Stimulated activated CD4-positive, alpha-beta T cell treated with anti-CD3 and anti-CD28 coated beads, Interleukin-12 subunit alpha, Interleukin-12 subunit beta, amount 100 ng/mL, for 48 hours (primary cell): ENCODE measurements at regions not wholly inside any gene's neighbourhood (a gene's known extent, or its start where the extent isn't known, plus 50 kb on each side); places are given as distances from the start of the nearest gene placed in this dataset.
"Not testable (repeated sequence)": the region's sequence is repeated elsewhere in the genome, so short reads cannot be mapped to it uniquely, and the experiment has no call there.

Experiments
- DNase-seq, 3 donors: peaks; one replicate each; pipeline ENCODE4 v3.0.0-alpha.2; 2020; ENCODE audit warnings: low read depth in 2 of 3, low spot score in 1 of 3

DNA sequence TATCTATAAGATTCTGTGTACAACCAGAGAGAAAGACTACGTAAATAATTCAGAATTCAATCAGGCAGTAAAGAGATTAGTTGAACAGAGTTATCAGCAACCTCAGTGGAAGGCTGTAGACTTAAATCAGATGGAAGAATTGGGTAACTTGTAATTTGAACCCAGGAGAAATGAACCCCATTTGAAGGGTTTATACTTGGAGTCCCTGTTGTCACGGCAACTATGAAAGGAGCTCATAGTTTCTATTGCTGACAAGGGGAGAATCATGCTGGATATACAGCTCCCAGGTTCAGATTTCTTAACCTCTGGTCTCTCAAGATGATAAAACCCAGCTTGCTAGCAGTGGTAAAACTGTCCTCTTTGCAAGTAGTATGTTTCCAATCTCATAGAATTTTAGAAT, 54.4 kb upstream of the BMP4 start:
- no peak for DNase-seq

DNA sequence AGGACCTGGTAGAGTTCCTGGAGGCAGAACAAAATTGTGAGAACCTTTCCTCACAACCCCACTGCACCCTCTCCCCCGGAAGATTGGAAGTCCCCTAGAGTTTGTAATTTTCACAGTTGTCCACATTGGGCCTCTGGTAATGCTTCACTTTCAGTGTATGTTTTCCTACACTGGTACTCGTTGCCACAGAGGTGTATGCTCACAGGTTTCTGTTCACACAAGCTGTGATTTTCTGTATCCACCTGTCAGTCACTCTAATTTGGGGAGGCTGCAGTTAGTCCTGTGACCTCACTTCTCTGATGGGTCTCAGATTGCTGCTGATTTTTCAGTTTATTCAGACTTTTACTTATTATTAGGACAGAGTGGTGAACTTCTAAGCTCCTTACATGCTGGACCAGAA, 66.4 kb upstream of the BMP4 start:
- no peak for DNase-seq

DNA sequence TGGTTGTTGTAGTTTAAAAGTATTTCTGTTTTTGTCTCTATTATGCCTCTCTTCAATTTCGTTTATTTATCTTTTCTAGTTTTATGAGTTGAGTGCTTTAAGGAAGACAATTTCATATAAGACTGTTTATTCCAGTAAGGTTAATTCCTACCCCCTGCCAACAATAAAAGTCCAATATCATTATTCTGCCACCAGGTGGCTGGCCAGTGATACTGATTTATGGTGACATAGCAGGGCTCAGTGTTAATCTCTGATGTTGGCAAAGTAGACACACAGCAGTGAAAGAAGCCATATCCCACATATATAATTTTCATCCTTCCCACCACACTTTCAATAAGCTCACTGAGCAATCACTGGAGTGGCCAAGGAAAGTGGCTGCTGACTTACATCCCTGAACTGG, 69.0 kb upstream of the BMP4 start:
- no peak for DNase-seq

DNA sequence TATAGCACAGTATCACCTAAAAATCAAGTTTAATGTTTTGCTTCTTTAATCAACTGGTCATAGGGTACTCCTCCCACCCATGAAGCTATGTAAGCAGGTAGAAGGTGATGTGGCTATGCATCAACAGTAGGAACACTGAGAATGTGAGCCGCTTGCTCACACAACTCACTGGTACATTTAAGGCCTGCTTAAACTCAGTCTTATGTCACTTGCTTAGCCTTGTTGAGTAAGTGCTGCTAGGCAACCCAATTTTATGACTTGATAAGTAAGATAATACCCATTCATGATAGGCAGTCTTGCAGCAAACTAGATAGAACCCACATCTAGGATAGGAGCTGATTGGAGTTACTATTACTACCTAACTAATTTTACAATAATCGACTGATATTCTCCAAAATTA, 70.0 kb upstream of the BMP4 start:
- DNase-seq: no peak

DNA sequence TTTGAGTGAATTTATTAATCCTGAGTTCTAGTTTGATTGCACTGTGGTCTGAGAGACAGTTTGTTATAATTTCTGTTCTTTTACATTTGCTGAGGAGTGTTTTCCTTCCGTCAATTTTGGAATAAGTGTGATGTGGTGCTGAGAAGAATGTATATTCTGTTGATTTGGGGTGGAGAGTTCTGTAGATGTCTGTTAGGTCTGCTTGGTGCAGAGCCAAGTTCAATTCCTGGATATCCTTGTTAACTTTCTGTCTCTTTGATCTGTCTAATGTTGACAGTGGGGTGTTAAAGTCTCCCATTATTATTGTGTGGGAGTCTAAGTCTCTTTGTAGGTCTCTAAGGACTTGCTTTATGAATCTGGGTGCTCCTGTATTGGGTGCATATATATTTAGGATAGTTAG, 74.4 kb upstream of the BMP4 start:
- not testable (repeated sequence) for DNase-seq

DNA sequence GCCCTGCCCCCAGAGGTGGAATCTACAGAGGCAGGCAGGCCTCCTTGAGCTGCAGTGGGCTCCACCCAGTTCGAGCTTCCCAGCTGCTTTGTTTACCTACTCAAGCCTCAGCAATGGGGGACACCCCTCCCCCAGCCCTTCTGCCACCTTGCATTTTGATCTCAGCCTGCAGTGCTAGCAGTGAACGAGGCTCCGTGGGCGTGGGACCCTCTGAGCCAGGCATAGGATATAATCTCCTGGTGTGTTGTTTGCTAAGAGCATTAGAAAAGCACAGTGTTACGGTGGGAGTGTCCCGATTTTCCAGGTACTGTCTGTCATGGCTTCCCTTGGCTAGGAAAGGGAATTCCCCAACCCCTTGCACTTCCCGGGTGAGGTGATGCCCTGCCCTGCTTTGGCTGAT, 76.7 kb upstream of the BMP4 start:
- not testable (repeated sequence) for DNase-seq

DNA sequence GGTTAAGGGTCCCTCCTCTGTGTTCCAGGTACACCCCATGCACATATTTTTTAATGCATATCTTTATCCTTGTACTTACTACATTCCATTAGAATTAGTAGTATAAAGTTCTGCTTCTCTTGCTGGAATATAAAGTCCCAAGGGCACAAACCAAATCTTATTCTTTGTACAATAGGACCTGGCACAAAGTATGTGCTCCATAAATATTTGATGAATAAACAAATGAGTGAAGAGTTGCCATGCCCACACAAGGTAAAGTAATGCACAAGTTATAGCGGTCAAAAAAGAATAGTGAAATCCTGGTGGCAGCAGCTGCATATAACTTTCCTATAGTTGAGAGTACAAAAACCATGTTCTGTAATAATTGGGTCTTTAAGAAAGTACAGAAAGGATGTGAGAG, 82.1 kb upstream of the BMP4 start:
- no peak for DNase-seq

DNA sequence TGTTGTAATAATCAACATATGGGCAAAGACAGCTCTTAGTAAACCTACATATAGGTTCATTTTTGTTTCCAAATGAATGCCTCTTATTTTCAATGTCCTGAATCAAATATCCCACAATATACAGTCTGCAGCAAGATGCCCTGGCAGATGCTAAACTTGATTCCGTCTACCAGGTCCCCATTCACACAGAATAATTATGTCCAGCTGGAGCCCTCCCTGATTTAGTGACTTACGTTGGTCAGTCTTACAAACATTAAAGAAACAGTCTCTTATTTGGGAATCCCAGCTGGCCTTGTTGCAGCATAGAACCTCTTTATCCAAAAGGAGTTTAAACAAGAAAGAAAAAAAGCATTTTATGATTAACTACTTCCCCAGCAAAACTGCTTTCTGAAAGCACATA, 82.7 kb upstream of the BMP4 start:
- no peak for DNase-seq

DNA sequence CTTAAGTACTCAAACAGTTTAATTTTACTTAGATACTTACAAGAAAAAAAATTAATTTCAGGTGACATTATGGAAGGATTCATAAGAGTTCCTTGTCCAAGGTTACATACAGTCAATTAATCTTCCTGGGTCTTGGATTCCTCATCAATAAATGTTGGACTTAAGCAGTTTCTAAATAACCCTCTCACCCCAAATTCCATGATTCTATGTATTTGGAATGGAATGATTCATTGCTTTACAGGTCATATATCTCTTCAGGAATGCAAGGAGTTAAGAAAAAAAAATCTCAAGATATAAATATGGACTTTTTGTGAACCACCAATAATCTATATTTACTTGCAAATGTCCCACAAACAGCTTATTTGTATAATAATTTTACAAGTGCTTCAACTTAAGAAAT, 84.2 kb upstream of the BMP4 start:
- DNase-seq: no peak

DNA sequence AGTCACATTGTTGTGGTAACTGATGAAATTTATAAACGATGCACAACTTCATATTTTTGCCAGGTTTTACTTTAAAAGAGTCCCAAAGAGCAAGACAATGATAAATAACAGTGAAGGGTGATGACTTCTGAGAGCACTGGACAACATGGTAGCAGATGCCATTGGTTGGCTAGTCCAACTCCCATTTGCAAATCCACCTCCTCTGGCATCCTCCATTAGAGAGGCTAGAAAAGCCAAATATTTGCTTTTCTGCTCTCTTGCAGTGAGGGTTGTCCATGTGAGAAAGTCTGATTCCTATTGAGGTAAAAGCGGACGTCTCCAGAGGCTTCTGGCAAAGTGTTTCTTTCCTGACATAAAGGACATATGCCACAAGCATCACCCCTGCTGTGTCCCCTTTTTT, 89.6 kb upstream of the BMP4 start:
- no peak for DNase-seq

DNA sequence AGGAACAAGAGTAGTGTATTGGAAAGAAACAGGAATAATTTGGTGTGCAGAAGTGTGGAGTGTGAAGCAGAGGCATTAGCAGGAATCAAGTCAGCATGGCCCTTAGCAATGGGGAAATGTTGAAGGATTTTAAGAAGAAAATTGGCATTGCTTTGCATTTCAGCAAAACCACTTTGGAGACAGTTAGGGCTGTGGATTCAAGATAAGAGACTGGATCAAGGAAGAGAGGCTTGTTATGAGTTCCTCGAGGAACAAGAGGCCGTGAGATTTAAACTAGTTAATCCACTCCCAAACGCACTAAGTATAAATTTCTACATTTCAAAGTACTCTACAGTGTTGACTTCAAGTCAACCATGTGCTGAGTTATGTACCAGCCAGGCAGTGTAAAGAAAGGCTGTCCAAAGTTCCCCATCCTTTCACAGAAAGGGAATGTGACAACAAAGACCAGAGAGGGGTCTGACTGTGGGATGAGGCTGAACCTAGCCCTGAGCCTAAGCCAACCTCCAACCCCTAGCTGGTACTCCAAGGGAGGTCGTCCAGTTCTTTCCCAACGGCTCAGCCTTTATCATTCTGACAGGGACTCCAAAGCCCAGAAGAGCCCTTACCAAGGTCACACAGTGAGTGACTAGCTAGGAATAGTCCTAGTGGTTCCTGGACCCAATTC, 91.2 kb upstream of the BMP4 start:
- no peak for DNase-seq

DNA sequence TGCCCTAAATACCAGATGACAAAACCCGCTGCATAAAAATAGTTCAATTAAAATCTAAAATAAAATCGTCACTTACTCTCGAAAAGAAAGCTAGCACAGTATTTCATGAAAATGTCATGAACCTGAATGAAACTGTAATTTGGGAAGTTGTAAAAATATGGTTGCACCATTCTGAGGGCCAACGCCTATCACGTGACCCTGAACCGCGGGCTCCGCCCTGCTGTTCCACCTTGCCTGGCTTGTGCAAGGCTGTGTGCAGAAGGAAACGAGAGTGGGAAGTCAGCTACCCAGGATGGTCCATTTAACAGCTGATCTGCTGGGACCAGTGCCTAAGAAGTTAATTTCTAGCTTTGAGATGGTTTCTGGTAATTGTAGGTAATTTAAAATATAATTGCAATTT, 91.7 kb upstream of the BMP4 start:
- DNase-seq: no peak

DNA sequence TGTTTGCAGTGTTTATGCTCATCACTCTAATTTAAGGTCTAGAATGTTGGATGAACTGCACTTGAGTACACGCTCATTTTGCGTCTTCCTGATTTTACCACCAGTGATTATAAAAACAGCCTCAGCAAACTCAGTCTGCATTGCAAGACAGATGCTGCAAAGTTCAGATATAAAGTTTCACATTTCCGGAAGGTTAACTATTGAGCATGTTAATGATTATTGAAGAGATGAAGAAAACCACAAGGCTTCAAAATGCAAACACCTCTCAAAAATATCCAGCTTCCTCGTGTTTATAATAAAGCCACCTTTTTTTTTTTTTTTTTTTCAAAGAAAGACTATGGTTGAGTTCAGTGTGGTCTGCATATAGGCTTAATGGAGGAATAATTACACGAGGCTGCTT, 92.1 kb upstream of the BMP4 start:
- DNase-seq: no peak

DNA sequence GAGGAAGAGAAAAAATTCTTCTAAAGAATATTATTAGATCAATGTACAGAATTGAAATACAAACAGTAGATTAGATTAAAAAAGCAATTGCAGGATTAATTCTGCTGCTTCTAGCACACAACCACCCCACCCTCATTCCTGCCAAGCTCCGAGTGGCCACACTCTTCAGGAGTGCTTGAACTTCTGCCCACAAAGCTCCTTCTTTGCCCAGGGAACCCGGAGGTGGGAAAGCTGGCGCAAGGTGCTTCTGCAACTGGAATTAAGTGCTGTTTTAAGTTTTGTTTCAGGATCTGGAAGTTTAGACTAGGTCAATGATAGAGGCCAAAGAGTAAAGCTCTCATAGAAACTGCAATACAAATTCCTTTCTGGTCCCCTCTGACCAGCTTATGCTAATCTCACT, 94.1 kb upstream of the BMP4 start:
- DNase-seq: no peak

DNA sequence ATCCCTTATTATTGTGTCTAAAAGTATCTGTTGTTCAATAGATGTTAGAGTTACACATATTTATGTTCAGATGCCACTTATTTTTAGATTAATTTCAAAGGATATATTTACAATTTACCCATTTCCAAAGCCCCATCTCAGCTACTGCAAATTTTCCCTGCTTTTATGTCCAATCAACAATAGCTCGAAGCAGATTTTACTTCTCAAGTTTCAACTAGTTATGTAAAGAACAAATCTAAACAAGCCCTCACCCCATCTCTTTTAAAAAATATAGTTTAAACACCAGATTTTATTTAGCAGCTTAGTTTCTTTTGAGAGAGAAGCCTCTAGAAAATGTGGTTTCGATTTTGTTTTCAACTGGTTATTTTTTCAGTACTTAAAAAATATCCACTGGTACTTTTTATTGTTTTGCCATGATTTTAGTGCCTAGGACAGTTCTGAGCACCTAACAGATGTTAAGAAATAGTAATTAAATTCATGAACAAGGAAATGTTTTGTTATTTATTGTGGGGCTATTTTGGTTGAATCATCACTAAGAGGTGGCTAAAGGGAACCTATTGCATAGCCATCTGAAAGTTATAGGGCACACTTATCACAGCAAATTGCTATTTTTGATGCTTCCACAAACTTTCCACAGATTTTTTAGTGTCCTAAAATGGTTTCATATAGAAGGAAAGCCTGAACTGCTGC, 96.2 kb upstream of the BMP4 start:
- no peak for DNase-seq

DNA sequence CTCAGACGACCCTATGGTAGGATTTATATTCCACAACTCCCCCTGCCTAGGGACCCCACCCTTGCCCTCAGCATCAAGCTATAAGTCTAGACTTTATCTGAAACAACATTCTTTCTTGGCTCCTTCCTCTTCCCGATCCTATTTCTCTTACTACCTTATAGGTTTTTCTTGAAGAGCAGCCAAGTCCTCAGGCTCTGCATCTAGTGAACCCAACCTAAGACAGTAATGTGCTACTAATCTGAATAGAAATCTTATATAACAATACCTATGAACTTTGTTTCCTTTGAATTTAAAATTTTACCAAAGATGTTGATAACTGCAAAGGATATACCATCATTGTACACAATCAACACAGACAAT, 96.7 kb upstream of the BMP4 start:
- no peak for DNase-seq

DNA sequence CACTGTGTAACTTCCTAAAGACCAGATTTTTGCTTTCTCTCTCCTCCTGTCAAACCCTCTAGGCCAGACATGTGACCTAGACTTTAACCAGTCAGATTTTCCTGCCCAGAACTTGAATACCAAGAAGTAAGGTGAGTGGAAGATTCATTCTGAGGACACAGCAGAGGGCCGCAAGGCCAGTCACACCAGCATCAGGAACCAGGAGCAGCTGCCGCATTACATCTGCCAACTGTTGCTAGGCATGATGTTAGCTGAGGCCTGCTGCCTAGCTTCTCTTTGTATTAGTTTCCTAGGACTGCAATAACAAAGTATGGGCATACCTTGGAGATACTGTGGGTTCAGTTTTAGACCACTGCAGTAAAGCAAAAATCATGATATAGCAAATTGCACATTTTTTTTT, 101.9 kb upstream of the BMP4 start:
- no peak for DNase-seq

DNA sequence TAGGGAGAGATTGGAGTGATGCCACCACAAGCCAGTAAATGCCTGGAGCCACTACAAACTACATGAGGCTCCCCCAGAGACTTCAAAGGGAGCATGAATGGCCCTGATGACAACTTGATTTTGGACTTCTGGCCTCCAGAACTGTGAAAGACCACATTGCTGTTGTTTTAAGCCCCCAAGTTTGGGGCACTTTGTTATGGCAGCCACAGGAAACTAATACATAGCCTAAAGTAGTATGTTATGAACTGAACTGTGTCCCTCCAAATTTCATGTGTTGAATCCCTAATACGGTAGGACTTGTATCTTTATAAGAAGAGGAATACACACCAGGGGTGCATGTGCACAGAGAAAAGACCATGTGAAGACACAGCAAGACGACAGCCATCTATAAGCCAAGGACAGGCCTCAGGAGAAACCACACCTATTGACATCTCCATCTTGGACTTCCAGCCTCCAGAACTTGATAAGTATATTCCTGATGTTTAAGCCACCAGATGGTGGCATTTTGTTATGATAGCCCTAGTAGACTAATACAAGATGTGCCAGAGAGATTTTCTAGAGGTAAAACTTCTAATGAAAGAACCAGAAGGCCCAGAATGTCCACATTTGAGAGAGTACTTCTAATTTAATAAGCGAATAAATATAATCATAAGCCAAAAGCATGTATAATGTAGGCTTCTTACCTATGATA, 127.1 kb upstream of the BMP4 start:
- no peak for DNase-seq

DNA sequence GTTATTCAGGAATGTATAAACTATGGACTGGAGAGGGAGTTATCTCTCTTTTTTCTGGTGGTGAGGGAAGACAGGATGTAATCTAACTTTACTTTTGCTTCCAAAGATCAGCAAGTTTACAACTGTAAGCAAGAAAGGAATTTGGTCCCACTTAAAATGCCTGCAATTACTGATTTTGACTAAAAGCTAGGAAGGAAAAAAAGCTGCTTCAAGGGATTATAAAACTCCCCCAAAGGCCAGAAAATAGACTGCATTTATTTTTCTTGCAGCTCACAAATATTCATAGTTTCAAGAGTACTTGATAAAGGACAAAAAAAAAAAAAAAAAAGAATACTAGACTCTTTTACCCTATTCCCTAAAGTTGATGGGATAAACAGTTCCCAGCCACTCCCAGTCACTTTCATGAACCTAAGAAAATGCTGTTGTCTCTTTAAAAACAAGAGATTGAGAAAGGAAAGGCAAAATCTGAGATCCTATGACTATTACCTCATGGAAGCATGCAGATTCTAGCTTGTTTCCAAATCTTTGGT, 128.7 kb upstream of the BMP4 start:
- no peak for DNase-seq

DNA sequence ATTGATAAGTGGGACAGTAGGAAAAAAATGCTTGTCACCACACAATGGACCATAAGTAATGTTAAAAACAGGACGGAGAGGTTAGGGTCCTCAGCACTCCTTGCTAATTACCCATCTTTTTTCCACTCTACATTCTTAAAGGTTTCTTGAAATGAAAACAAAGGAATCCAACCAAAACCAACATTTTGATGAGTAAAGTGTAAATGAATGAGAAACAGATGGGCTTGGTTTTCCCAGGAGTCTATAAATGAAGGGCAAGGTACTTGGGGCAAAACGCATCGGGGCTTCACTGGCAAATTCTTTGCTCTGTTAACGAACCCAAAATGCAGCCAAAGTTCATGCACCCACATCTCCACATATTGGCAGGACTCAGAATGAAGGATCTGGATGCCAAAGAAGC, 129.2 kb upstream of the BMP4 start:
- no peak for DNase-seq

DNA sequence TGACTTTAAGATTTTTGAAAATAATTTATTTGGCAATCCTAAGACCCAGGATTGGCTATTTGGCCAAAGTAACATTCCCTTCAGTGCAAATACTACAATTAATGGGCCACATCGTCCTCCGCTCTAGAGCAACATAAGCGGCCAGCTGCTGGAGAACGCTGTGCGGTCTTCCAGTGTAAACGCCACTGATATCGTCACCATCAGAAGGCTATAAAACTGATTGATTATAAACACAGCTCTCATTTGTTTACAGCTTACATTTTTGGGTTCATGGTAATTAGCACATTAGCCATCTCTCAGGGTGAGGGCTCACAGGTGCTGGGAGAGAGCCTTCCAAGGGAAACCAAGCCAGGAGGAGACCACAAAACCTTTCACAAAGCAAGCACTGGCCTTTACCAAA, 130.1 kb upstream of the BMP4 start:
- no peak for DNase-seq

DNA sequence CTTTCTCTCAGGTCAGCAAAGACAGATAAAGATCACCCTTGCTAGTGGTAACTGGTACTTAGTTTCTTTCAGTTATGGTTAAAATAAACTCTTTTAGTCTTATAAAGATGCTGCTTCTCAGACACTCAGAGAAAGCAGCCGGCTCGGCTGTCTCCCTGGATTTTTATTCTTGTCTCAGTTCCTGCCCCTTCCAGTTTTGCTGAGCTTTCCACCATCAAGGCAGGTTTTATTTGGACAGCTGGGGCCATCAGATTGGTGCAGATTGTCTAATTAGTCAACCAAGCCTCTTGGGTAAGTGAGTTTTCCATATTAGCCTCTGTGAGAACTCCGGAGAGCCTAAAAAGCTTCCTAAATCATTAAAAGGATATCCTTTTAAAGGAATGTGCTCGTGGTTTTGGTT, 130.8 kb upstream of the BMP4 start:
- DNase-seq: no peak

DNA sequence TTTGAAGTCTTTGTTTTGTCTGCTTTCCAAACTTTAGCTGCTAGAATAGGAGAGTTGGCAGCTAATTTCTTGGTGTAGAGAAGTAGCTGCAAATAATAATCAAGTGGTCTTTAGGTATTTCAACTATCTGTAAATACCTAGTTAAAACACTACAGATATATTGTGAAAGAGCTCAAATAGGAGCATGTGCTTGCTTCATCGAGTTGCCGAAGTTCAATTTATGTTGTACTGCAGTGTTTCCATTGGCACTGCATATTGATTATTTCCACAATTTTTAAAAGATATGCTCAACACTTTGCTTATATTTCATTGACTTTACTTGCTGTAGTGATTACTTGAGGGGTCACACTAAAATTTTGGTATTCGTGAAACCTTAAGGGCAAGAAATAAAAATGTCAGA, 131.6 kb upstream of the BMP4 start:
- no peak for DNase-seq
